Common myeloid progenitor, CD34-positive (primary cell): ENCODE measurements at regions not wholly inside any gene's neighbourhood (a gene's known extent, or its start where the extent isn't known, plus 50 kb on each side); places are given as distances from the start of the nearest gene placed in this dataset.

ENCODE experiments used
- CTCF ChIA-PET: fragments of 350-600 bp; sonication (Branson Sonifier 250); formaldehyde crosslinking; loops from one replicate; lab custom pipeline; 2021; ENCODE audit warnings: antibody characterized with exemption; lab: Charles Lee
- POLR2A ChIA-PET: fragments of 350-600 bp; sonication (Branson Sonifier 250); formaldehyde crosslinking; loops from one replicate; lab custom pipeline; 2021; ENCODE audit warnings: antibody characterized with exemption; lab: Charles Lee
- DNase-seq, 3 donors: peaks; one replicate each; pipeline versions ENCODE4 v3.0.0 to v3.0.0-alpha.2; 2013
- H3K27ac ChIP-seq, 2 experiments: 1 replicate in 1 of 2; 2 replicates in 1 of 2; pipeline ENCODE4 v1.7.0; 2013; ENCODE audit warnings: inconsistent platforms in 2 of 2, low read length in 2 of 2, mild to moderate bottlenecking in 2 of 2, low read depth in 1 of 2, moderate library complexity in 1 of 2; ENCODE audit not compliant: severe bottlenecking in 2 of 2, insufficient read depth in 1 of 2, poor library complexity in 1 of 2
- H3K27me3 ChIP-seq, 5 experiments: replicated peaks in 2 of 5; 1 replicate in 3 of 5; 2 replicates in 2 of 5; pipeline versions ENCODE4 v1.6.1 to v1.7.0; 2013; ENCODE audit warnings: low read length in 4 of 5, mild to moderate bottlenecking in 2 of 5, moderate library complexity in 2 of 5, inconsistent platforms in 1 of 5; ENCODE audit not compliant: insufficient read depth in 5 of 5, control insufficient read depth in 4 of 5
- H3K36me3 ChIP-seq, 4 experiments: 1 replicate in 2 of 4; 2 replicates in 2 of 4; pipeline versions ENCODE4 v1.6.1 to v1.7.0; 2013; ENCODE audit warnings: low read length in 3 of 4, control low read depth in 1 of 4, mild to moderate bottlenecking in 1 of 4; ENCODE audit not compliant: control insufficient read depth in 4 of 4, insufficient read depth in 4 of 4
- H3K4me1 ChIP-seq, 4 experiments: 1 replicate in 3 of 4; 2 replicates in 1 of 4; pipeline versions ENCODE4 v1.6.1 to v1.7.1; 2013; ENCODE audit warnings: low read length in 3 of 4, mild to moderate bottlenecking in 3 of 4, control low read depth in 1 of 4, inconsistent platforms in 1 of 4, moderate library complexity in 1 of 4; ENCODE audit not compliant: control insufficient read depth in 4 of 4, insufficient read depth in 4 of 4; ENCODE audit errors: control extremely low read depth in 1 of 4
- H3K4me3 ChIP-seq, 7 experiments: 1 replicate in 4 of 7; 2 replicates in 3 of 7; pipeline versions ENCODE4 v1.5.1 to v1.7.0; 2013; ENCODE audit warnings: mild to moderate bottlenecking in 7 of 7, low read length in 6 of 7, moderate library complexity in 6 of 7, inconsistent platforms in 2 of 7, low read depth in 2 of 7, control low read depth in 1 of 7; ENCODE audit not compliant: insufficient read depth in 4 of 7, control insufficient read depth in 1 of 7; ENCODE audit errors: extremely low read depth in 1 of 7
- H3K9me3 ChIP-seq, 5 experiments: 1 replicate in 4 of 5; 2 replicates in 1 of 5; pipeline versions ENCODE4 v1.6.1 to v1.7.1; 2013; ENCODE audit warnings: low read length in 4 of 5, mild to moderate bottlenecking in 2 of 5, inconsistent platforms in 1 of 5, low read depth in 1 of 5, moderate library complexity in 1 of 5; ENCODE audit not compliant: control insufficient read depth in 4 of 5, insufficient read depth in 2 of 5; ENCODE audit errors: control extremely low read depth in 1 of 5
- WGBS: methylation state at CpG from one replicate; pipeline ENCODE4 v1.1.5; 2013; ENCODE audit not compliant: insufficient coverage; 5-methylcytosine and 5-hydroxymethylcytosine counted together

- 92% methylated on average over 5 of the region's 8 CpGs for WGBS
- Histone ChIP-seq H3K4me3 (no peak overlapping the region), H3K36me3 (no peaks in the 10 kb centered on the region), H3K27ac (no peak overlapping the region), H3K9me3 (no peaks in the 10 kb centered on the region), H3K4me1 (peaks cover 0 to 40% (median 3%) of the 10 kb centered on the region in 4 experiments), H3K27me3 (no peaks in the 10 kb centered on the region)
- CTCF ChIA-PET, result interaction anchor here (0.6 to 1.3 kb wide), 4 partner anchors 9 to 492 kb away, joined by 3 read pairs; no protein-coding TSS in a partner anchor
- POLR2A ChIA-PET, result interaction anchor here (1.0 kb wide), 1 partner anchor 16 kb away, joined by 3 read pairs; no protein-coding TSS in a partner anchor
- DNase-seq, result no peak
Measured at GRCh38 chr10:78566284-78567111, 502.3 kb upstream of the ZMIZ1 start.

- no peaks in the 10 kb centered on the region for H3K36me3 ChIP-seq
- no peaks in the 10 kb centered on the region for H3K27me3 ChIP-seq
- WGBS, result 83% methylated on average over 10 of the region's 10 CpGs
- CTCF ChIA-PET, result interaction anchor here (0.7 kb wide), 1 partner anchor 12 kb away, joined by 4 read pairs; no protein-coding TSS in a partner anchor
- no peak overlapping the region for H3K27ac ChIP-seq
- no peaks in the 10 kb centered on the region for H3K9me3 ChIP-seq
- no peak overlapping the region for H3K4me3 ChIP-seq
- H3K4me1 ChIP-seq, result peaks cover 0 to 40% (median 3%) of the 10 kb centered on the region in 4 experiments
- POLR2A ChIA-PET, result no interaction called here
- DNase-seq, result peak in 2 of 3 donors; percentile 10 to 16
Measured at GRCh38 chr10:78567680-78568455, 500.9 kb upstream of the ZMIZ1 start.

GRCh38 chr10:78568620-78569019 lies 500.1 kb upstream of the ZMIZ1 start:
- no peak overlapping the region for H3K4me3 ChIP-seq
- no peak overlapping the region for H3K27ac ChIP-seq
- H3K4me1 ChIP-seq, result peaks cover 0 to 40% (median 3%) of the 10 kb centered on the region in 4 experiments
- POLR2A ChIA-PET, result no interaction called here
- 100% methylated on average over 2 of the region's 2 CpGs for WGBS
- CTCF ChIA-PET, result interaction anchor here (0.7 kb wide), 1 partner anchor 11 kb away, joined by 4 read pairs; no protein-coding TSS in a partner anchor
- H3K9me3 ChIP-seq, result no peaks in the 10 kb centered on the region
- H3K36me3 ChIP-seq, result no peaks in the 10 kb centered on the region
- DNase-seq, result peak in 1 of 3 donors; percentile 10
- H3K27me3 ChIP-seq, result no peaks in the 10 kb centered on the region

- ChIA-PET CTCF (no interaction called here), POLR2A (no interaction called here)
- H3K27ac ChIP-seq, result no peak overlapping the region
- H3K4me1 ChIP-seq, result peaks cover 0 to 43% (median 3%) of the 10 kb centered on the region in 4 experiments
- no peak for DNase-seq
- H3K36me3 ChIP-seq, result no peaks in the 10 kb centered on the region
- no peaks in the 10 kb centered on the region for H3K9me3 ChIP-seq
- WGBS, result 98% methylated on average over 7 of the region's 7 CpGs
- no peaks in the 10 kb centered on the region for H3K27me3 ChIP-seq
- H3K4me3 ChIP-seq, result no peak overlapping the region
Measured at GRCh38 chr10:78570633-78571235, 498.0 kb upstream of the ZMIZ1 start.

GRCh38 chr10:78571286-78571685 lies 497.5 kb upstream of the ZMIZ1 start:
- no peaks in the 10 kb centered on the region for H3K27me3 ChIP-seq
- CTCF ChIA-PET, result no interaction called here
- no peak for DNase-seq
- no peaks in the 10 kb centered on the region for H3K9me3 ChIP-seq
- H3K4me1 ChIP-seq, result peaks cover 0 to 48% (median 7%) of the 10 kb centered on the region in 4 experiments
- H3K4me3 ChIP-seq, result no peak overlapping the region
- WGBS, result 97% methylated on average over 6 of the region's 7 CpGs
- H3K27ac ChIP-seq, result no peak overlapping the region
- POLR2A ChIA-PET, result no interaction called here
- H3K36me3 ChIP-seq, result no peaks in the 10 kb centered on the region

GRCh38 chr10:78571891-78572290 lies 496.9 kb upstream of the ZMIZ1 start:
- no peaks in the 10 kb centered on the region for H3K36me3 ChIP-seq
- ChIA-PET CTCF (no interaction called here), POLR2A (no interaction called here)
- H3K9me3 ChIP-seq, result no peaks in the 10 kb centered on the region
- H3K27ac ChIP-seq, result no peak overlapping the region
- no peak for DNase-seq
- peaks cover 0 to 53% (median 10%) of the 10 kb centered on the region in 4 experiments for H3K4me1 ChIP-seq
- no peaks in the 10 kb centered on the region for H3K27me3 ChIP-seq
- 80% methylated on average over 1 of the region's 1 CpG for WGBS
- H3K4me3 ChIP-seq, result no peak overlapping the region
